GM21528 (cell line): ENCODE measurements at regions not wholly inside any gene's neighbourhood (a gene's known extent, or its start where the extent isn't known, plus 50 kb on each side); places are given as distances from the start of the nearest gene placed in this dataset.
"Not testable (repeated sequence)": the region's sequence is repeated elsewhere in the genome, so short reads cannot be mapped to it uniquely, and the experiment has no call there.

Experiments
- ATAC-seq: cut with Tn5 transposase; IDR thresholded peaks from one replicate; pipeline ENCODE4 v1.9.1; 2021; ENCODE audit warnings: mild to moderate bottlenecking, moderate library complexity; ENCODE audit not compliant: unreplicated experiment, low FRiP score

GRCh38 chr1:82386365-82387011 lies 585.8 kb downstream of the ADGRL2 start:
- no peak for ATAC-seq

DNA sequence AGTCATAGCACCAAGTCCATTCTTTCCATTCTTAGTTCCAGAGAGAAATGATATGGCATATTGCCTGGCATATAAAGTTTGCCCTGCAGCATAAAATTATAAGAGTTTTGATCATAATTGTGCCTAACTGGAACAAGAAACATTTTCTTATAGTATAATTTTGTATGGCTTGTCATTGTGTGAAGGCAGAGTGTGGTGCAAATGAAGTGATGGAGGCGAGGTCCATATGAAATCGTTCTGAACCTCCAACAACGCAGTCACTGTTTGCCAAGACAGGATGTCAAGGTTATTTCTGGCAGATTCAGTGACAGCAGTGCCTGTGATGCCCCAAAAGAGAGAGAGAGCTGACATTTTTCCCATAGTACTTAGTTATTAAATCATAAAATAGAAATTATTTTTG lies 584.0 kb downstream of the ADGRL2 start:
- no peak for ATAC-seq

DNA sequence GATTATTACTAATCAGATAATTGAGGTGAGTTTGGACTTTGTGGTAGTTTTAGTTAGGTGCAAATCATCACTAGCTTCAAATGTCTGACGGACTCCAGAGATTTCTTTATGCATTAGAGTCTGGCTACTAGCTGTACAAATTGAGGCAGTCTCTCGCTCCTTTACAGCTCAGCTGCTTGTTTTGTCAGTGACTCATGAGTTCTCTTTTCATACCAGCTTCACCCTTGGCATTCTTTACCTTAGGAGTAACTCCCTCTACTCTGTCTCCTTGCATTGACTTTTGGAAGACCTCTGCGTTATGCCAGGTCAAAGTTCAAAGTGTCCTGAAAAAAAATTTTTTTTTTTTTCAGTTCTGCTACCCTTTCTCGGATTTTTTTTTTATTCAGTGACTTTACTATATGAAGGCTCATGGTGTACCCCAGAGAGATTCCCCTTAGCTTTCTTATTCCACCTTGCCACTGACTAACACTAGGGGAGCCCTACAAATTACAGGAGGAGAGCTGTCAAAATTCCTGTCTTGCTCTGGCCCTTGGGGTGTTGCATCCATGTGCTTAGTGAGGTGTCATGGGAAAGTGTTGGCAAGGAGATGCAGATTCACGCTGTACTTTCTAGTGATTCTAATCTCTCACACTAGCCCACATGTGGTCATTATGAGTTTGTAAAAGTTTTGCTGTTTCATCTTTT lies 576.6 kb downstream of the ADGRL2 start:
- no peak for ATAC-seq

DNA sequence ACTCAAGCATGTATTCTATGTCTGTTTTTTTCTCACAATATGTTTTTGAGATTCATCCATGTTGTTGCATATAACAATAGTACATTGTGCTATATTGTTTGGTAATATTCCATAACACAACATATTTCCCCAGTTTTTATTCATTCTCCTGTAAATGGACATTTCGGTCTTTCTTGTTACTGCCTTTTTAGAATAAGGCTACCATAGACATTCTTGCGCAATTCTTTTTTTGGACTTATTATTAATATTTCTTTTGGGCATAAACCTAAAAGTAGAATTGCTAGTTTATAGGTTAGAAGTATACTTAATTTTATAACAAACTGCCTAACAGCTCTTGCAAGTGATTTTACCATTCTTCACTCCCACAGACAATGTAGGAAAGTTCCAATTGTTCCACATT lies 573.0 kb downstream of the ADGRL2 start:
- no peak for ATAC-seq

GRCh38 chr1:82371844-82372498 lies 571.2 kb downstream of the ADGRL2 start:
- no peak for ATAC-seq

DNA sequence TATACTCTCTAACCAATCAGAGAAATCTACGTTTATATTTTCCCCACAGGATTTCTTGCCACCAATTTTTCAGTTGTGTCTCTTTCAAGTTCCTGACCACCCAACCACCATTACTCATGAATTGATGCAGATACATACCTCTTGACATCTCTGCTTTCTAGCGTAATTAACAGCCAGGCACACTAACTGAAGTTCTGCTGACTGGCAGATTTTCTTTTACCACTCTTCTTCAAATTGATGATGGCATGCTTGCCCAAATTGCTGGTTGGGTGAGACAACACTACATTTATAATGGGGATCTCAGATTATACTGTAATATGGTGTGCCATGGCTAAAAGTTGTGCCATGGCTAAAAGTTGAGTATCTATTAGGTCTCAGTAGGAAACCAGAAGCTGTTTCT lies 566.7 kb downstream of the ADGRL2 start:
- ATAC-seq = no peak

GRCh38 chr1:82366689-82367088 lies 566.0 kb downstream of the ADGRL2 start:
- ATAC-seq = no peak

DNA sequence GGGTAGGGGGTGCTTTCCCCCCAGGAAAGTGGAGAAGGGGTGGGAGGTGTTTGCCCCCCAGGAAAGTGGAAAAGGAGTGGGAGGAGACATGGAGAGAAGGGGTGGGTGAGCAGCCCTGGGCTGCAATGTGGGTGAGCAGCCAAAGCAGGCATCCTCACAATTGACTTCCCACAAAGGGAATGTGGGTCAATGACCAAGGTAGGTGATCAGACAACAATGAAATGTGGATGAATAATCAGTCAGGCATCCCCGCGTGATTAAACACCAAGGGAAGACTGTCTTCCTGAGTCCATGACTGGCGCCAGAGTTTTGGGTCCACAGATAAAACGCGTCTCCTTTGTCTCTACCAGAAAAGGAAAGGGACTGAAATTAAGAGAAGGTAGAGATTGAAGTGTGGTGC lies 558.8 kb downstream of the ADGRL2 start:
- ATAC-seq = not testable (repeated sequence)

GRCh38 chr1:82358706-82359105 lies 558.0 kb downstream of the ADGRL2 start:
- ATAC-seq = not testable (repeated sequence)

- ATAC-seq = not testable (repeated sequence)
Observed at GRCh38 chr1:82354546-82354945, 553.8 kb downstream of the ADGRL2 start.

DNA sequence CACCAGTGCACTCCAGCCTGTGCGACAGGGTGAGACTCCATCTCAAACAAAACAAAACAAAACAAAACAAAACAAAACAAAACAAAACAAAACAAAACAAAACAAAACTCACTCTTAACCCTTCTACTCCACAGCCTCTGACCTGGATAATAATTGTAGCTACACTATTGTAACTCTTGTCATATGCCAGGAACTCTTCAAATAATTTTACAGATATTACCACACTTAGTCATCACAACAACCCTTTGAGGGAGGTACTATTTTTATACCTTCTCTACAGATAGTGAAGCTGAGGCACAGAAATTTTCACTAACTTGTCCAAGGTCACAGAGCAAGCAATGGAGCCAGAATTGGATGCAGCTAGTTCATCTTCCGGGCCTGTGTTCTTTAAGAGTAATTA lies 547.8 kb downstream of the ADGRL2 start:
- no peak for ATAC-seq

DNA sequence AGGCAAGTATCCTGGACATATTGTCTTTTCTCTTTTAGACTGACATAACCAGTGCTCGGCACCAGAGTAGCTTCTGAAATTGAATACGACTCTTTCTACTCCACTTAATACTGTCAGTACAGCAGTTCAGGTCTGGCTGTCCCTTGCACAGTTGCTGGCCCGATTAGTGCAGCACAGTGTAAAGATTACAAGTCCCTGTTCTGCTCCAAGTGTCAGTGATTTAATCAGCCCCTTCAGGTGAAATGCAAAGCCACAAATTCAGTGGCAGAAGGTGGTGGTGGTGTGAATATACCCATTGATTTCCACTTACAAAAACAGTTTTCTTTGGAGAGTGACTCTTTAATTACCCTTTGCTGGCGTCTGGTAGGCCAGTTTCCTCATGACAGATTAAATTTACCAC lies 545.4 kb downstream of the ADGRL2 start:
- ATAC-seq = no peak

DNA sequence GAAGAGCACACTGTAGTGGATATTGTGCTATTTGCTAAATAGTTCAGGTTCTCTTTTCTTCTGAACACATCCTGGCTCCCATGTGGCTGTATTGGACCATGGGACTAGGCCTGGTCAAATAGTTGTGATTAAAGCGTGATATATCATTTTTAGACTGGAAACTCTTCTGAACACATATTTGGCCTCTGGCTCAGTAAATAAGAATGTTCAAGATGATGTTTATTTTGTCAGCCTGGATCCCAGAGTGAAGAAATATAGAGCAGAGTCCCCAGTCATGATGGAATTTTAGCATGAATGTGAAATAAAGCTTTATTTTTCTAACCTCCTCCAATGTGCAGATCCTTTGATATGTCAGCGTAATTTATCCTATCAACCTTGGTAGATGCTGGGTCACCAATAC lies 542.6 kb downstream of the ADGRL2 start:
- ATAC-seq = no peak

DNA sequence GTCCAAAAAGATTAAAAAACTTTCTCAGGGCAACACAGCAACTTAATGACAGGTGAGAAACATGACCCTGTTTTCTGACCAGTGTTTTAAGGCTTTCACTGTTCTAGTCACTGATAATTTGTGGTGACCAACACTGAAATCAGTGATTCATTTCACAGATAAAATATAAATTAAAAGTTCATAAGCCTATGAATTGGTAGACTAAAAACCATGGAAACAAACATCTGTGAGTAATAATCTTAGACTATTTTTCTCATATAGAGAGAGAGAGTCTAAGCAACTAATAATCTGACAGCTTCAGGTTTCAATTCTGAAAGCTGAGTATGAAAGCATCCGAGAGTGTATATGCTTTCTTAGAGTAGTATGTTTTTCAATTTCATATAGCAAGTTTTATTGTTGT lies 536.9 kb downstream of the ADGRL2 start:
- ATAC-seq = no peak

GRCh38 chr1:82330330-82330729 lies 529.6 kb downstream of the ADGRL2 start:
- ATAC-seq = no peak

DNA sequence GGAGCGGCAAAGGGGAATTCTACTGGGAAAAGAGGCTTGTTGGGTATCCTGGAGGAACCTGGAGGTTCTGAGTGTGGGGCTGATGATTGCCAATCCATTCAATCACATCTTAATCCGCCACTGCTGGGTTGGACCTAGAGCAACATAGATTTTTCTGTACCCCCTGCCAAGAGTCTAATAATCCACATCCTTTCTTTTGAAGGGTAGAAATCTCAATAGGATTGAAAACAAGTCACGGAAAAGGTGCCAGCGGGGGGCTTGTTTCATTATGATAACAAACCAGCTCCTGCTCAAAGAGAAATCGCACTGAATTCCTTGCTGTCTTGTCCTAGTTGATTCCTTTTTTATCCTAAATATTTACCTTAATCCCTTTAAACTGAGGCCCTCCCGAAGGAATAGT lies 528.5 kb downstream of the ADGRL2 start:
- ATAC-seq = no peak

- no peak for ATAC-seq
Observed at GRCh38 chr1:82323144-82323841, 522.6 kb downstream of the ADGRL2 start.

GRCh38 chr1:82321794-82322193 lies 521.1 kb downstream of the ADGRL2 start:
- no peak for ATAC-seq

GRCh38 chr1:82319546-82319945 lies 518.8 kb downstream of the ADGRL2 start:
- ATAC-seq = no peak

GRCh38 chr1:82318921-82319320 lies 518.2 kb downstream of the ADGRL2 start:
- no peak for ATAC-seq

GRCh38 chr1:82318265-82318664 lies 517.5 kb downstream of the ADGRL2 start:
- no peak for ATAC-seq
